GM21529 (cell line): ENCODE measurements at regions not wholly inside any gene's neighbourhood (a gene's known extent, or its start where the extent isn't known, plus 50 kb on each side); places are given as distances from the start of the nearest gene placed in this dataset.

Experiments
- ATAC-seq: cut with Tn5 transposase; IDR thresholded peaks from one replicate; pipeline ENCODE4 v1.9.1; 2021; ENCODE audit not compliant: unreplicated experiment

DNA sequence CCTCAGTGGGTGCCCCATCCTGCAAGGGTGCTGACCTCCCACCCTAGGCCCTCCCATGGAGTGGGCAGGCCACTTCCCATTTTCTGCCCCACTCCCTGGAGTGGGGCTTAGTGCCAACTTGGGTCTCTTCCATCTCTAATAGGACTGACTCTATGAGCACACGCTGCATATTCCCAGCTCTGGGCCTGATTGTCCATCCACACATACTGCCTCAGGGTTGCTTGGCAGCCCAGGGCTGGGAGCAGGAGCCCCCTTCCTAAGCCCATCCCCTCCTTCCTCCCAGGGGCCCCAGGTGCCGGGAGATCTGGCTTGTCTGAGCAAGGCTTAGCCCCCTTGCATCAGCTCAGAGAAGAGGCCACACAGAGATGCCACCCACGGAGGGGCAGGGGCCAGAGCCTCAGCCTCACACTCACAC lies 55.1 kb downstream of the PJA1 start:
- ATAC-seq: no peak

DNA sequence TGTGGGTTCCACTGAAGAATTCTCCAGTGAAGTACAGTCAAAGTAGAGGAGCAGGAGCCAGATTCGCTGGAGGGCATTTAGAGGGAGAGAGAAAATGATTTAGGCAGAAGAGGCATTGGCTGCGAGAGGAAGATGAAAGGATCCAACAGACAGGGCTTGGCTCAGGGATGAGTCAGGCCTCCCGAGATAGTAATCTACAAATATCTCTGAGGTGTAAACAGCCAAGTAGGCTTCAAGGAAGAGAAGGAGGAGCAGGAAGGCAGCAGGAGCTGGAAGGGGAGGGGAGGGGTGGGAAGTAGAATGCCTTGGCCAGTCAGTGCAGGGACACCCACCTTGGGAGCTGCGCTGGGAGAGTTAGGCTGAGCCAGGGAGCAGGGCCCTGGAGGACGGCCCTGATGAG lies 55.5 kb downstream of the PJA1 start:
- ATAC-seq: no peak

DNA sequence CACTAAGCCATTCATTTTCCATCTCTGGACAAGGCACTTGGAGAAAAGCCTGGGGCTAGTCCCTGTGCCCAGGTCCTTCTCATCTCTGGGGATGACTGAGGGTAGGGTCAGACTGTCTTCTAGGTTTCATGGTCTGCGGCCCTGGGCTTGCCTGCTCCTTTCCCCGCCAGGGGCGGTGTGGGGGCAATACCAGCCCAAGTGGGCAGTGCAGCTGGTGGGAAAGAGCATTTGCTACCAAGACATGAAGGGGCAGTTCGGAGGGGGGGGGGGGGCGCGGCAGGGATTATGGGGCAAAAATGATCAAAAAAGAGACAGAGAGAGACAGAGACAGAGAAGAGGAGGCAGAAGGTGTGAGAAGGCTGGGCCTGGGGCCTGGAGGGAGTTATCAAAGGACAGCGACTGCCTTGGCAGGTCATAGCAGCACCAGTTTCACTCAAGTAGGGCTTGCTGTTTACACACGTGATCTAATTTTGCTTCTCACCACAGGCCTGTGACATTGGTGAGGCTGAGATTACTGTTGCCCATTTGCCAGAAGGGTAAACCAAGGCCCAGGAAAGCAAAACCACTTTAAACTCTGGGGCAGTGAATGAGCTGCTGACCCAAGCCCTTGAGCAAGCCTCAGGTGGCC lies 56.1 kb downstream of the PJA1 start:
- no peak for ATAC-seq

DNA sequence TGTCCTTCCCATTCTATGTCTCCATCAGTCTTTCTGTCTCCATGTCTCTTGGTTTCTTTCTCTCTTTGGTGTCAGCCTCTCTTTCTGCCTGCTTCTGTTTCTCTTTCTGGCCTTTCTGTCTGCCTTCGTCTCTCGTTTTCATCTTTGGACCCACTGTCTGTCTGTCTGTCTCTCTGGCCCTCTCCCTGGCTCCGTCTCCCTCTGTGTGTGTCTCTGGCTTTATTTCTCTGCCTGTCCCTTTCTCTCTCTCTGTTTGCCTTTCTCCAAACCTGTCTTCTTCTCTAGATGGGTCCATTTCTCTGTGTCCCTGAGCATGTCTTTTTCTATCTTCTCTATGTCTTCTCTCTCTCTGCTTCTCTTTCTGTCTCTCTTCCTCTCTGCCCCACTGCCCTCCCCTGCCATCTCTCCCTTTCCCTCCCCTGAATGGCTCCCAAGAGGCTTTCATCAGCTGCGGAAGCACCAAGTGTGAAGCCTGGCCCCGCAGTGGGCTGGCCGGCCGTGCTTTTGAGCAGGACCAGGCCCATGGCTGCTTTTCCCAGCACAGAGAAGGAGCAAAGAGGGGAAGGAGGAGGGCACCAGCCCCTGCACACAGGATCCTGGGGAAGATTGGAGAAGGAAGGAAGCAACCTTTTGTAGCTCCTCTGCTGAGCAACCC lies 57.4 kb downstream of the PJA1 start:
- no peak for ATAC-seq

DNA sequence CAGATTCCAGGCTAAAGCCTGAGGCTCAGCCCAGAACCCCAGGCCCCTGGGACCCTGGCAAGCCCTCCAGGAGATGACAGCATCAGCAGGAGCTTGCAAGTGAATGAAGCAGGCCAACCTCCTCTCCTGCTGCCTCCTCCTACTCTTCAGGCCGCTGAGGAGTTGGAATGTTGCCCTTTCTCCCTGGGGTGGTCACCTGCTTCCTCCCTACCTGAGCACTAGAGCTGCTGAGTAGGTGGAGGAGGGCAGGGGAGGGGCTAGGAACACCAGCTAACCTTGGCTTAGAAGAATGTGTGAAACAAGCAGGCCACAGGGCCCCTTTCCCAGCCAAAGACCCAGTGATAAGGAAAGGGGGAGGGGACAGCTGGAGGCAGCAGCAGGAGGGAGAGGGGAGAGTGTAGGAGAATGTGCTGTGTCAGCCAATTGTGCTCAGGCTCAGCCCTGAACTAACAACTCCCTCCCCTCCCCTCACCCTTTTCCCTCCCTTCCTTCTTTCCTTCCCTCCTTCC lies 58.0 kb downstream of the PJA1 start:
- ATAC-seq: no peak

DNA sequence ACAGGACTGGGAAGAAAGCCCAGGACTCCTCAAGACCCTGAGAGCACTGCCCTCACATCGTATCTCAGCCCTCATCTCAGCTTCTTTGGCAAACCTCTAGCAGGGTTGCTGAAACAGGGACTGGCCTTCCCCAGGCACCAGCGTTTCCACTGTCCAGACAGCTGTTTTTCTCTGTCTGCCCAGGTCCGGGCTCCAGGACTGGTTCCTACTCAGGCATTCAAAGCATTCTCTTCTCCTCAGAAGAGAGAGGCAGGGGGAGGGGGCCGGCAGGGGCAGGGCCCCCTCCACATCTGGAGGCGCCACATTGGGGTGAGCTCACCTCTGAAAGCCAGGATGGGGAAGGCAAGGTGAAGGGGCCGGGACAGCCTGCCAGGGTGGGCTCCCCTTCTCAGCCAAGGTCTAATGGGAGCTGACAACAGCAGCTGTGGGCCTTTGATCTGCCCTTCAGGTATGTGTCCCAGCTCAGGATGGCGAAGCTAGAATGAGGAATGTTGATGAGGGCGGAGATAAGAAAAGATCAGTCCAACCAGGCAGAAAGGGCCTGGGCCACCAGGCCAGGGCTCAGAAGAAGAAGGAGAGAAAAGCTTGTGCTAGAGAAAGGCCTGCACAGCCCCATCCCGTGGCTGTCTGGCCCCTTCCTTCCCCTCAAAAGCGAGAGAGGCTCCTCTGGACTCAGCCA lies 60.4 kb downstream of the PJA1 start:
- no peak for ATAC-seq

DNA sequence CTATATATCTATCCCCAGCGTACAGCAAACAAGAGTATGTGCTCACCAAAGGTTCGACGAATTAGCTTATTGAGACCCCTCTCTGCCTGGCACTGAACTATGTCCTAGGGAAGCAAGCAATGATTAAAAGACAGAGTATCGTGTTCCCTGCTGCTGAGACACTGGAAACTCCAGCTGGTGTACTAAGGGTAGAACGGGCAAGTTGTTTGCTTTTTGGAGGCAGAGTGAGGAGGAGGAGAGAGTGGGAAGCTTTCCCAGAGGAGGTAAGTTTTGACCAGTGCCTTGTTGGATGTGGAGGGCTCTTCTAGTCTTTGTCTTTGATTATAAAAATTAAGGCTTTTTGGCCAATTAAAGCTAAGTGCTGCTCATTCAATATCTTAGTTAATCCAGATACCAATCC lies 61.7 kb downstream of the PJA1 start:
- ATAC-seq: no peak

DNA sequence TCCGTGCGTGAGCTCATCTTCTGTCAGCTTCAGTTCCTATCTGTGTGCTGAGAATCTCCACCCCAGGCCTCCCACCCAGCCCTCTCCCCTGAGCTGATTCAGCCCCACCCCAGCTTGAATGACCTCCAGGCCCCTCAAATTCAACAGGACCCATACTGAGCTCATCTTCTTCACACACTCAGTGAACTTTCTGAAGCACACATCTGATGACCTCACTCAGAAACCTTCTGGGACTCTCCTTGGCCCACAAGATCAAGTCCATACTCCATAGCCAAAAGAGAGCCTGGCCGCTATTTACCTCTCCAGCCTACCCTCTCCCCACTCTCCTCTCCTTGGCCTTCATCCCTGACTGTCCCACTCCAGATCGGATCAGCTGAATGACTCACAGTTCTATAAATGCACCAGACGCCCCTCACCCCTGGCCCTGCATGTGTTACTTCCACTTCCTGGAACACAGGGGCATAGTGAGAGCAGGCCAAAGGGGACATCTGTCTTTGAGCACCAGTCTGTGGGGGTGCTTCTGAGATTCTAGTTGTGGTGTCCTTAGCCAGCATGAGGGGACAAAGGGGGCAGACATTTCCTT lies 62.5 kb downstream of the PJA1 start:
- ATAC-seq: no peak

DNA sequence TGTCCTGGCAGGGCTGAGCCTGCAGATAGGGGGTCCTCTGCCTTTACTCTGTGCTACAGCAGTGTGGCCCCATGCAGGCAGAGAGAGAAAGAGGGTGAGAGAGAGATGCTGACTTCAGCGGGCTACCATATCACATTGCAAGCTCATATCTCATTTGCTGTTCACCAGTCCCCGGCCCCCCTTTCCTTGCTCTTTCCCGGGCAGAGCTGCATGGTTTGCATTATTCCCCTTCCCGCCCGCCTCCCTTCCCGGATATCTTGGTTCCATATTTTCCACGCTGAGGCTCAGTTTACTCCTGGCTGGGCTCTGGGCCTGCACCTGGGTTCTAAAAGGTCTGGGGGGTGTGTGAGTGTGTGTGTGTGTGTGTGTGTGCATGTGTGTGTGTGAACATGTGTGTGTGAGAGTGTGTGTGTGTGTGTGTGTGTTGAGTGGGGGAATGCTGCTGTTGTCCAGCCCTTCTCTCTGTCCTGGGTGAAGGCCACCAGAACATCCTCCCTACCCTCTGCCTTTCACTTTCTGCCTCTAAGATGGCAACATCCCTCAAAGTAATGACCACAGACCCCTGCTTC lies 63.5 kb downstream of the PJA1 start:
- ATAC-seq: no peak

DNA sequence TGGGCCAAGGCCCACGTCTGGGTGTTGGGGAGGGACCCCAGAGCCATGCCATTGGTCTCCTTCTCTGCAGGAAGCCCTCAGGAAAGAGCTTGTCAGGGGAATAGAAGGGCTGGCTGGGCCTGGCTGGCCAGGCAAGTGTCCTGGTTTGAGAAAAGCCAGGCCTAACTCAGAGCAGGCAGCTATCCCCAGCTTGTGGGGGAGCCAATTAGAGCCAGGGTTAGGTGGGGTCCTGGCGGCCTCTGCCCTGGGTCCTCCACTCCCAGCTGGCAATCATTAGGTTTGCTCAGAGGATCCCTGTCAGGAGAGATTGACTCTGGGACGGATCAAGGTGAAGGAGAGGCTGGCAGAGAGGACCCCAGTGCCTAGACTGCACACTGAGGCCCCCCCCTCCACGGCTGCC lies 64.8 kb downstream of the PJA1 start:
- no peak for ATAC-seq

DNA sequence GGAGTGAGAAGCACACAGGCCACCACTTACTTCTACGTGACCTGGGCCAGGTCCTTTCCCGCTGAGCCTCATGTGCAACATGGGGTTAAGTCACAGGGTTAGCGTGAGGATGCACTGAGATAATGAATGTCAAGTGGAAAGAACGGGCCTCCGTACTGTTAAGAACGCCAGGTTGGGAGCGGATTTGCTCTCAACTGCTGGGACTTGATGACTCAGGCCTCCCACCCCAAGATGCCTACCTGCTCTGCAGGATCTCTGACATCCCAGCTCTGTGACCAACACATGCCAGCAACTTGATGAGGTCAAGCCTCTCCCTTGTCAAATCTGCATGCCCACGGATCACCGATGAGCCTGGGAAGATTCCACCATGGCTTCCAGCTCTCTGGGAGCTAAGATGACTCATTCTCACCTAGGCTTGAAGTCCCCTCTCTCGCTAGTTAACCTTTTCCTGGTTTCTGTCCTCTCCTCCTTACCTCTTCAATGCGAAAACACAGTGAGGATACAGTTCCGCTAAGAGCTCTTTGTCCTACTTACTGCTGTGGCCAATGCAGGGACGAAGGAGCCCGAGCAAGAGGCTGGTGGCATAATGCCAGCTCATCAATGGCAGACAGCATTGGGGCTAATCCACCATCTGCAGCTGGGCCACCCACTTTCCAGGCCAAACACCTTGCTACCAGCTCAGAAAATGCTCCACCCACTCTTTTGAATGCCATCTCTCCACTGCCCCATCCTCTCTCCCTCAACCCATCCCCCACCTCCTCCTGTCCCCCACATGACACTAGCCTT lies 67.6 kb downstream of the PJA1 start:
- ATAC-seq: no peak

DNA sequence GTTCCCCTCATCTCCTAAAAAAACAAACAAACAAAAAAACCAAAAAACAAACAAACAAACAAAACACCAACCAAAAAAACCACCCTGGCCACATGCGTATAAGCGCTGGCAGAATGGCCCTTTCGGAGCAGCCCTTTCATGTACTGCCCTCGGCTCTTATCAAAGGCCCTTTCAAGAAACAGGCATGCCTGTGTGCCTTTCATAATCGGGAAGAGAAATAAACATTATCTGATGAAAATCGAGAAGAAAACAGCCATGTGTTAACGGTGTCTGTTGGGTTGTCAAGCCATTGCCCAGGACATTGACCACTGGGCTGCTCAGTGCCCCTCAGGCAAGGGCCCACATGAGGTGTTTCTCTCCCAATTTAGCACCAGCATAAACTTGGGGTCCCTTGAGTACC lies 68.3 kb downstream of the PJA1 start:
- ATAC-seq: no peak

DNA sequence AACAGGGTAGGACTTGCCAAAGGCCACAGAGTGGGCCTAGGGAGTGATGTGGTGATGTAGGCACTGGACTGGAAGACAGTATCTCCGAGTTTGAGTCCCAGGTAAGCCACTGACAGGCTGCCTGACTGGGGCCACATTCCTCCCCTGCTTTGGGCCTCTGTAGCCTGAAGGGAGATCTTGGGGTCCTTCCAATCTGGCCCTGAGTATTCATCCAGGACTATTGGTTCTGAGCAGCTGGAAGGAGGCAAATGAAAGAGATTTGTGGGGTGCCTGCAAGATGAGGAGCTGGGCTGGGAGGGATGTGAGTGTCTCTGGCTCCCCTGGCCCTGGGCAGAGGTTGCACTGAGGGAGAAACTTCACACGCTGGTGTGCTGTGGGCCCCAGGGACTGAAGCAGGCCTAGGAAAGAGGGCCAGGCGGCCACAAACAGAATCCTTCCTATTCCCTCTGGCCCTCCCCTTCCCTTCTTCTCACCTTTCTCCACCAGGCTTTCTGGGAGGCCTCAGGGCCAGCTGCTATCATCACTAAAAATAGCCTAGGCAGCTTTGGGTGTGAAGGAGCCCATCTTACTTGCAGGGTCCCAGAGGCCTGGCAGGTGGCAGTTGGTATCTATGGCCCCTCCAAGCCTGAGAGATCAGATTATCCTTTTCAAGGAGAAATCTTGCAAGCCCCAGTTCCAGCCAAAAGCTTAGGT lies 70.1 kb downstream of the PJA1 start:
- no peak for ATAC-seq

DNA sequence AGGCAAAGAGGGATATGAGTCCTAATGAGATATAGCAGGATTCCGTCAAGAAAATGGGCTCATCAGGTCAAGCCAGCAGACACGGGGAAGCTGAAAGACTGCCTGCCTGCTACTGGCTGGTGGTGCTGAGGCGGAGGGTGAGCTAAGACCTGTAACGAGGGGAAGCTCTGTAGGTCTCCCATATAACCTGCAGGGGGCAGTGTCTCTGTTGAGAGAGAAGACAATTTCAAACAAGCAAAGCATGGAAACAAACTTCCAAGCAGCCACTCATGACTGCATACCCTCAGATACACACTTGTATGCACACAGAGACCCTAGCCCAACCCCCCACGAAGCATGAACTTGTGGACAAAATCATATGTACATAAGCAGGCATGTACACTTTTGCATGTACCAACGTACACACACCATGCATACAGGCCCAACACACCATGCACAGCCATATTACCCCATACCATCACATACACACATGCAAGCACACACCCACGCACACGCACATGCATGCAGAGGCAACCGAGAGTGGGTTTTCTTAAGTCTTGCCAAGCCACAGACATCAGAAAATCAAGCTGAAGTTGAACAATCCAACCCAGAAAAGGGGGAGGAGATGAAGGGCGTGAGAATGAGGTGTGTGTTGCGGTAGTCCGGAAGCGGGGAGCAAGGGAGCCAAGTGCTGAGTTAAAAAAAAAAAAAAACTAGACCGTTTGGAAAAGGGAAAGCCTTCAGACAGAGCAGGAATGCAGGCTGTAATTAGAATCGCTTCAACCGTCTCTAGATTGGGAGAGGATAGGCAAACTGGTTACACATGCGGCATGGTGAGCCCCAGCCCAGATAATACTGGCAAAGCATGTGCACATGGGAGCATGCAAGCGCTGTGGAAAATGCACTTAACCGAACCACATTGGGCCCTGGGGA lies 71.0 kb downstream of the PJA1 start:
- ATAC-seq: peak; percentile 61

DNA sequence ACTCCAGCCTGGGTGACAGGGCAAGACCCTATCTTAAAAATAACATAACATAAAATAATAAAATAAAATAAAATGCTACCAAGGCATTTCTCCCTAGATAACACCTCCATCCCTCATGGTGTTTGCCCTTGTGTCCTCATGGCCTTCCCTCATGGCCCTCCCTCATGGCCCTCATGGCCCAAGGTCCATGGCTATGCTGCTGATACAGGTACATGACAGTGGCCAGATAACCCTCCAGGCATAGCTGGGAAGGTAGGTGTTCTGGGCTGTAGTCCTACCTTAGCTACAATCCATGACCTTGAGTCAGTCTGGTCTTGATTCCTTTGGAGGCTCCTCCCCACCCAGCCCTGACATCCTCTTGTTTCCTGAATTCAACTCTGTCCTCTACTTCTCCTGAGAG lies 75.2 kb downstream of the PJA1 start:
- ATAC-seq: no peak

DNA sequence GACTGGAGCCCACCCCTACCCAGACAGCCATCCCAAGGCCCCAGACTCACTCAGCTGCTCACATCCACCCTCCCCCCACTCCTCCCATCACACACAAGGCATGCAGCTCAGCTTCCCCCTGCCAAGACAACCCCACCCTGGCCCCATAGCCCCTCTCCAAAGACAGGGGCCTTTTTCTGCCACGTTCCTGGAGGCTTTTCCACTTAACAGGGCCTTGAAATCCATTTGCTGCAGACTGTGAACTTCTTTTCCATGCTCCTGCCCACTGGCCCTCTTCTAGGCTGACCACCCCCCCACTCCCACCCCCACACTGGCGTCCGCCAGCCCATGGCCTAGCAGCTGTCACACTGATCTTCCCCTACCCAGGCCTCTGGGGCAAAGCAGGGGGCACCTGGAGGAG lies 76.0 kb downstream of the PJA1 start:
- ATAC-seq: no peak

DNA sequence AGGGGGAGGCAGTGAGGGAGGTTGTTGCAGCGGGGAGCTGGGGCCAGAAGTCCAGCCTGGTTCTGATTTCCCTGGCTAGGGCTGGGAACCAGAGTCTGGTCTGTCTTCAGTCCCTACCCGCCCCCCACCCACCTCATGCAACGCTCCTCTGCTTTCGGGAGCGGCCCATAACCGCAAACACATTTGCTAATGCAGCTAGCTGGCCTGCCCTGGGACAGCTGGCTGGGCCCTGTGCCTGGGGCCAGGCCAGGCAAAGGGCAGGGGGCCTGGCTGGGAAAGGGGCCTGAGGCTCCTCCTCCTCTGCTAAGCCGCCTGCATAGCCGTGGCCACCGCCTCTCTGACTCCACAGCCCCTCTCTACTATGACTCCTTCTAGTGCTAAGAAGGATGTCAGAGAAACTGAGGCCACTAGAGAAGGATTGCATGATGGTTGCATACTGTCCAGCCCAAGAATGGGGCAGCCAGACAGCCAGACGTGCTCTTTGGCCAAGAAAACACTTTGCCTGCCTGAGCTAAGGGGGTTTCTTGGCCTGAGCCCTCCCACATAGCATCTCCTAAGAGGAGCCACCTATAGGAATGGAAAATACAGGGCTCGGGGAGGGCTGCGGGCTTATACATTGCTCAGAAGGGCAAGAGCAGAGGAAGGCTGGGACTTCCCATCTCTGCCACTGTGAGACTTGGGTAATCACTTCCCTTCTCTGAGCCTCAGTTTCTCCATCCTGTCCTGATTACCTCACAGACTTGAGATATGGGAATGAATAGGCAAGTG lies 76.9 kb downstream of the PJA1 start:
- no peak for ATAC-seq

DNA sequence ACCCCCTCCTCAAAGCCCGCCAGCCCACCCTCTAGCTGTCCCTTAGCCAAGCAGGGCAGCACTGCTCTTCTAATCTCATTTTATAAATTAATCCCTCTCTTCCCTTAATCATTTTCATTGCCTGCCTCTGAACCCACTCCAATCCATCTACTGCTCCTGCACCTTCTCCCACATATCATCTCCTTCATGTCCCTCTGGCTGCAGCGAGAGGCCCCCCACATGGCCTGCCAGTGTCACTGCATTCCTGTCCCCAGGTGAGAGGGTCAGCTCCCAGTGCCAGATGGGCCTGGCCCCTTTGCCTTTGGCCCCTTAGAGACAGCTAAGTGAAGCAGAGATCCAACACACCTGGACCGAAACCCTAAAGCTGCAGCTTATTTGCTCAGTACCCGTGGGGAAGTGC lies 79.4 kb downstream of the PJA1 start:
- ATAC-seq: no peak

DNA sequence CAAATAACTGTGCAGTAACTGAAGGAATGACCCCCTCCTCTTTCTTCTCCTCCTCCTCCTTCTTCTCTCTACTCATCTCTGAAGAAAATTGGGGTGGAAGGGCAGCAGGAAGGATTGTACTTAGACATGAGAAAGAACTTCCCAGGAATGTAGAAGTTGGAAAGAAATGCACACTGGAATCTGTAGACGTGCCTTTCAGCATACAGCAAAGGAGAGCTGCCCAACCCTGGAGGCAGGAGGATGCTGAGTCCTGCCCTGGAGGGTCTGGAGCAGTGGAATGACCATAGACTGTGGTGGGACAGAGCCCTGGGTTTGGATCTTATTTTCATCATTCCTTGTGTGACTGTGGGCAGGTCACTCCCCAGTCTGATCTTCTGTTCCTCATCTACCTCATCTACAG lies 80.1 kb downstream of the PJA1 start:
- no peak for ATAC-seq
